ENCODE measurements at regions not wholly inside any gene's neighbourhood (a gene's known extent, or its start where the extent isn't known, plus 50 kb on each side); places are given as distances from the start of the nearest gene placed in this dataset.

DNA sequence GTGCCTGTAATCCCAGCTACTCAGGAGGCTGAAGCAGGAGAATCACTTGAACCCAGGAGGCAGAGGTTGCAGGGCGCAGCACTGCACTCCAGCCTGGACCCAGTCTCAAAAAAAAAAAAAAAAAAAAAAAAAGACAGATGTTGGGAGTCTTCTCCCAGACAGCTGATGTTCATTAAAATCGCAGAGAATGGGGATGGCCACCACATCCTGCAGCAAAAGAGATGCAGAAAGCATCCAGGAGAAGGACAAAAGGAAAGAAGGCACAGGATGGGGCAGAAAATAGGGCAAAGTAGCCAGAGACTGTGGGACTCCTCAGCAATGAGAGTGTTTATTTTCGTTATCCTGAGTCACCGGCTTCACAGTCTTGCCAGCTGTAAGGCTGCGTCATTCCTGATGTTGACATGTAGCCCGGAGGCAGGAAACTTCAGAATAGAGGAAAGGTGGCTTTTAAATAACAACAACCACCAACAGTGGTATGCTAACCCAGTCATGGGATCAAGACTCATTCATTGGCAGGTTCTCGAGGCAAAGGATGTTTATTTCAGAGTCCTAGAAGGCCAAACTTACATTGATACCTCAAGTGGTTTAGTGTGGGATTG, 149.5 kb upstream of the SVIL start:
- TF ChIP-seq CTCF (IDR thresholded peaks at IDR 0.05) (no peak), EZH2 (IDR thresholded peaks at IDR 0.05; ENCODE audit: borderline replicate concordance, insufficient read depth, low read depth, low read length, poor library complexity, severe bottlenecking) (no peak)

All from B cell (primary cell).